DMS53 treated with DMSO at 0.1 percent for 48 hours (cell line): ENCODE measurements at regions not wholly inside any gene's neighbourhood (a gene's known extent, or its start where the extent isn't known, plus 50 kb on each side); places are given as distances from the start of the nearest gene placed in this dataset.
A peak's percentile ranks its signal among the peaks of the same experiment; 100 is the strongest.

Experiments used
- DNase-seq: peaks from one replicate; lab custom pipeline; 2025; ENCODE audit not compliant: unreplicated experiment; lab: John Stamatoyannopoulos, UW

DNA sequence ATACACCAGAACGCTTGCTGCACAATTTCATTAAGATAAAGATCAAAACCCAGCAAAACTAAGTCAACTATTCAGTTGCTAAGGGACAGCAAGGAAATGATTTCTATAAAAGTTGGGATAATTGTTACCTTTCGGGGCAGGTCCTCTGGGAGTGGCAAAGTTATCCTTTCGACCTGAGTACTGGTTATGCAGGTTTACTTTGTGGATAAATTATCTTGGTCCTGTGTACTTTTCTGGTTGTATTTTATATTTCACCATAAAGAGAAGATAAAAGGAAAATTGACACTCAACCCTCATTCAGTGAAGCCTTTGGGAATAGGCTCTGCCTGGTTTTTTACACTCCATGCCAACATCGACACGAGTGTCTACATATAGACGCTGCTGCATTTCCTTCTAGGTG lies 146.5 kb downstream of the SYK start:
- DNase-seq: no peak

- DNase-seq: no peak
These were observed 149.0 kb downstream of the SYK start for GRCh38 chr9:90950600-90950999.

DNA sequence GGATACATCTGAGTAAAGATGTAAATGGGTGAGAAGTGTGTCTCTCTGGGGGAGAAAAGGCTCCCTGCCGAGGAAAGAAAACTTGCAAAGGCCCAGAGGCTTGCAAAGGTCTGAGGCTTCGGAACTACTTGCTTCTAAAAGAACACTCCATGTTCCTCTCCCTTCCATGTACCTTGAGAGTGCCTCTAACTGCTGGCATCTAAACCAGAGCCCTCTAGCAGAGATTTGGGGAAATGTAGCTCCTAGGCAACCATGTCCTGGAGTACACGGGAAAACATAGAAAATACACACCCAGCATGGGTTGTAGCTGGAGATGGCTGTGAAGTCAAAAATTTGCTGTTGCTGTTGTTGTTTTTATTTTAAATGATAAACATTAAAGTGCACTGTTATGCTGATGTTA lies 151.6 kb downstream of the SYK start:
- no peak for DNase-seq

- no peak for DNase-seq
These were observed 152.2 kb downstream of the SYK start for GRCh38 chr9:90953805-90954204.

DNA sequence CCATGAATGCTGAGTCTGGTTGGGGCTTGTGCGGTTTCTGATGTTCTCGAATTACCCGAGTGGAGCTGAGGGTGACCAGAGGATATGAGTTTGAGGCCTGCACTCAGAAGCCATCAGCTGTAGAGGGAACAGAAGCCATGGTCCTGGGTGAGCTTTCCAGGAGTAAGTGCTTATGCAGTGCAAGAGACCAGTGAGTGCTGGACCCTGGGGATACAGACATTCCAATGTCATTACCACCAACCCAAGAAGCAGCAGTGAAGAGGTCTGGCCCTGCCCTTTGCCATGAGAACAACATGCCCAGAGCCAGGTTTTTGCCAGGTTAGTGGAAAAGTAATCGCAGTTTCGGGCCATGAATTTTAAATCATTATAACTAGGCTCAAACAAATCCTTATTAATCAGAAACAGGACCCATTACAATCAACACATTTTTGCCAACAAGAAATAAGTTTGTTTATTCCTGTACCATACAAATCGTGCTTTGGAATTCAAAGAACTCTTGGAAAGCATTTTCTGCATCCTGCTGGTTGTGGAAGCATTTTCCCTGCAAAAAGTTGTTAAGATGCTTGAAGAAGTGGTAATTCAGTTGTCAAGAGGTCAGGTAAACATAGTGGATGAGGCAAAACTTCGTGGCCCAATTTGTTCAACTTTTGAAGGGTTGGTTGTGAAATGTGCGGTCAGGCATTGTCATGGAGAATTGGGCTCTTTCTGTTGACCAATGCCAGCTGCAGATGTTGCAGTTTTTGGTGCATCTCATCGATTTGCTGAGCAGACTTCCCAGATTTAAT lies 154.6 kb downstream of the SYK start:
- no peak for DNase-seq

DNA sequence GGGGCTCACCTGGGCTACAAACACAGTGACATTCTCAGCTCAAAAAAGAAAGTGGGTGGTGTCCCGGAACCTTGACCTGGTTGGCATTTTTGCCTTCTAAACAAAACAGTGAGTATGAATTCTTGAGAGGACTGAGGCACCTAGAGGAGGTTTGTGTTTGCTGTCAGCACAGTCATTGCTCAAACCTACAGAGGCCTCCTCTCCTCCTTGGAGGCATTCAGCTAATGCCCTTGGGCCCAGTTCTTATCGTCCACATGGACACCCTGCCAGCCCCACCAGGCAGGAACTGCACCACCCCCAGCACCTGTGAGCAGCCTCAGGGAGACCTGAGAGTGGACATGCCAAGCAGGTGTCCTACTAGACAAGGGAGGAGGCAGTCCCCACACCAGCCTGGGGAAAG lies 156.7 kb downstream of the SYK start:
- DNase-seq: no peak

DNA sequence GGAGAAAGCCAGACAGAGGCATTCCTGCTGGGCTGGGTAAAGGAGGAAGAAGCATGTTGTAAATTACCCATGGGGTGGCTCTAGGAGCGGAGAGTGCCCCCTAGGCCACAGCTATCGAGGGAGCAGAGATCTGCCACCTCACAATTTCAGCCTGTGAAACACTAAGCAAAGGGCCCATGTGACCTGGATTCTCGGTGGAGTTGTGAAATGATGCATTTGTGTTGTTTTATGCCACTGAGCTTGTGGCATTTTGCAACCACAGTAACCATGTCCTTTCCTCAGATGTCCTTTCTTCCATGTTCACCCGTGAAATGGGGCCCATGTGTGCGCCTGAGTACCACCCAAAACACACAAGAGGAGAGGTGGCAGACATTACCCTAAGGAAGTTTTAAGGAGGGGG lies 159.3 kb downstream of the SYK start:
- DNase-seq: no peak

GRCh38 chr9:90961375-90961774 lies 159.8 kb downstream of the SYK start:
- no peak for DNase-seq

DNA sequence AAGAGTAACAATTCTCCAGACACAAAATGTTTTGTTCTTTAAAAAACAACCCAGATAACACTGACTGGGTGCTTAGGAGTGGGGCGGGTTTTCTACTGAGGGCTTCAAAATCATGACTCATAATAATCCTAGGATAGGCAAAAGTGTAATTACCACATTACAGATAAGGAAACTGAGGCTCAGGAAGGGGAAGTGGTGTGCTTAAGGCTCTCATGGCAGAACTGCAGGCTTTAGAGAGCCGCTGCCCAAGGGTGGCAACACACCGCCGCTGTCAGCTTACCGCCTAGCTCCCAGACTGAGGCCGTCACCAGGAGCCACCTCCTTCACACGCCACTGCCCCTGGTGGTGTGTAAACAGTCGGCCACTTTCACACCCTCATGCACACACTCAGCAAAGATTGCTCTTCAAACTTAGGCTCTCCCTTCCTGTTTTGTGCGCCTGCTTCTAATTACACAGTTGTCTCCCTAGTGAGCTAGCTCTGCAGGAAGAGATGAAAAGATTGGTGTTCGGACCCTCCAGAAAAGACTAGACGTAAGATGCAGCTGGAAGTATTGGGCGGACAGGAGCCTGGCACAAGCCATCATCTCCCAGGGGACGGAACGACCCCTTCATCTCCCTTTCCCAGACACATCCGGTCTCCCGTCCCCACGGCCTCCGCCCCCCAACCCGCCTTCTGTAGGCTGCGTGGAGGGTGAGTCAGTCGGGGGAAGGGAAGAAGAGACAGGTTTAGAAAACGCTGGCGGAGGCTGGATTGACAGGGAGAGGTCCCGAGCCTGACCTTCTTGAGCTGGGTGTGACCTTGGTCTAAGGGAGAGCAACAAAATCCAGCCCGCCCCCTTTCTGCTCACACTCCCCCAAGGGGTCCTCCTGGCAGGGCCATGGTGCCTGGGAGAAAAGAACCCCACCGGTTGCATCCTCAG lies 162.7 kb downstream of the SYK start:
- peak; percentile 87 for DNase-seq

- no peak for DNase-seq
These were observed 163.8 kb downstream of the SYK start for GRCh38 chr9:90965226-90966030.

DNA sequence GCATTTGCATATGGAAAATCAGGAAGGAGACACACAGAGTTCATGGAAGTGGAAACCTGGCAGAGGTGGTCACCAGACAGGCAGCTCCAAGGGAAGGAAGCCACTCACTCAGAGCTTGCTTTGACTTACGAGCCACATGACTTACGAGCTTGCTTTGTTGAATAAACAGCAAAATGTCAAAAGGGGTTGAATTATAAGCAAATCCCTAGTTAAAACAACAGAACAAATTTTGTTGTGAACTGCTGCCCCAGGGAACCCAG lies 164.3 kb downstream of the SYK start:
- no peak for DNase-seq

DNA sequence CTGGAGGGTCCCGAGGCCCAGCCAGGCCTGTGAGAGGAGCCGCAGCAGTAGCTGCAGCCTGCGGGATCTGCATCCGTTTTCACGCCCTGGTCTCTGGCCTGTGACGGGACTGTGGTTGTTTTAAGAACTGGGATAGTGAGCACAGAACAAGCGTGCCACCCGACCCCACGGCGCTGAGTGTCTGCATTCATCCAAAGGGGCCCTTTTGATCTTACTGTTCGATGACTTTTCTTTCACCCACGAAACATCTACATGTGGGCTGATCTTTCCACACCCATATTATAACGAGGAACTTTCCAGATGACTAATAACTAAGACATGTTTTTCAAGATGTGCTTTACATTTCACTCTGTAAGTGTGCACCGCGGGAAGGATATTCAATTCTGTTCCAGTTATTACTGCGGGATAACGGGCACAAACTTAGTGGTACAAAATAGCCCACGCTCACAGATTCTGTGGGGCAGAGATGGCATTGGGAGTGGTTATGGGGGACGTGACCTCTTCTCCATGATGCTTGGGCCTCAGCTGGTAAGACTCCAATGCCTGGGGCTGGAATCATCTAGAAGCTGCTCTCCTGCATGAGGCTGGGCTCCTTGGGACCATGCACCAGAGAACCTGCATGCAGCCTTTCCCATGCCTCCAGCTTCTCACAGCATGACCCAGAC lies 165.0 kb downstream of the SYK start:
- no peak for DNase-seq

GRCh38 chr9:90967145-90967538 lies 165.5 kb downstream of the SYK start:
- DNase-seq: no peak

- no peak for DNase-seq
These were observed 167.5 kb downstream of the SYK start for GRCh38 chr9:90969021-90969675.

DNA sequence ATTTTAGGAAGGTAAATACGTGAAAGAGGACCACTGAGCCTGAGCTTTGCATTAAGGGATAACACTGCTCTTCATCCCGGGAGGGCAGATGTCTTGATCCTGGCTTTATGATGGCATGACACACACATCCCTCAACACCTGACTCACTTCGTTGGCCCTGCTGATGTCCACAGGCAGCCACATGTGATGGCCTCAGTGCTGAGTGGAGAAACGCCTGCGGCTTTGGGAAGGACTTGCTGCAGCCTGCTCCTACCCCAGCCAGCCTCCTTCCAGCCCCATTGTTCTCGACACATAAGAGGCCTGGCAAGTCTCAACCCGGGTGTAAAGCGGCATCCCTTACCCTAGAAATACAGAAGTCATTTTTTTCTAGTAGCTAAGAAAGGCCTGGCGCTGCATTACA lies 169.0 kb downstream of the SYK start:
- DNase-seq: no peak

DNA sequence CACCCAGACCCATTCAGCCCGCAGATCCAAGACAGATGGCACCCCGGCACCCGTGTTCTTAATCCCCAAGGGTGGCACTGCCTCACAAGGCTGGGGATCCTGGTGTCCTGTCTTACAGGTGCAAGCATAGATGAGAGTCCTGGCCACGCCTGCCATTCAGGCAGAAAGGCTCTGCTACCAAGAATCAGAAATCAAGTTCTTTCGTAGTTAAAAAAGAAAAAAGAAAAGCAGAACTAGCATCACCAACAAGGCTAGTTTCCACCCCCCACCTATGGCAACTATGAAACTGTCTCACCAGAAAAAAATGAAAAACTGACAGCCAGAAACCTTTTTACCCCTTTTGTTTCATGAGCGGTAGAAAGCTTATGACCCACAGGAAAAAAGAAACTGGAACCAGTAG lies 170.4 kb downstream of the SYK start:
- no peak for DNase-seq

DNA sequence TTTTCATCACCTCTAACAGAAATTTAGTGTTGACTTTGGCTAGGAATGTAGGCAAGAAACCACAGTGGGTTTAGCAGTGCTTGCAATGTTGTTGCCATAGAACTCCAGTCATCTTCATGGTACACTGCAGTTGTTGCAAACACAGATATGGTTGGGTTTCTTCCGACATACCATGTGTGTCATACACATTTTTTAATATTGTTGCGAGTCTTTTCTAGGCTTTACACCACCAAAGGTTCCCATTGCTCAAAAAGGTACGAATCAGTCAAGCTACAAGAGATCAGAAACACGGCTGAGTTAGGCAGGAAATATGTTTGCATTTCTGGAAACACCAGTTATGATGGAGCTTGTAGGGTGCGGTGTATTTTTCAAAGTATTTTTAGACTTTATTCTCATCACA lies 172.4 kb downstream of the SYK start:
- DNase-seq: no peak

GRCh38 chr9:90974643-90975245 lies 173.1 kb downstream of the SYK start:
- no peak for DNase-seq

DNA sequence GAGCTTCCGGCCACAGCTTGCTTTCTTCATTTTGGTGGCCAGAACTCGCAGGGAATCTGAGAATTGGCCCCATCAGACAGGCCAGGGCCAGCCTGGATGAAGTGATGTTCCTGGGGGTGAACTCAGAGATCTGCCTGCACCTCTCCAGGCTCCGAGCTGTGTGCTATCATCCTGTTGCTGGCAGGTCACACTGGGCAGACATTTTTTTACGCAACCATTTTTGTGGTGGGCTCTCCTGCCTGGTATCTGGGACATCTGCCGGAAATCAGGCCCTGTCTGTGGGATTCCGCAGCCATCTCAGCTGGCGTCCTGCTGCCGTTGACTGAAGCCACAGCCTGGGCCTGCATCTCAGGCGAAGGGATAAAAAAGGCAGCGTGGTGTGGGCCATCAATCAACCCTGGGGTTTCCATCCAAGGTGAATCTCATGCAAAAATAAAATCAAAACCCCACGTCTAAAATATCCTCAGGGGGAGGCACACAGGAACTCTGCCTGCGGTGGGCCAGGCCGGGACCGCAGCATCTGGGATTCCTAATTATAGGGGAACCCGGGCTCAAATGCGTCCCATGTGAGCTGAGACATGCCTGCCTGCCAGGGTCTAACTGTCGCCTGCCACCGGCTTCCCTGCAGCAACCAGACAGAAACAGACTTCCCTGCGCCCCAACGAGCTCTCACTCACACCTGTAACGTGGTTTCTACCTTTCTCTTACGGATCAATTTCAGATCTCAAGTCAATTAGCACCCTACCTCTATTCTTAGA lies 174.3 kb downstream of the SYK start:
- no peak for DNase-seq

DNA sequence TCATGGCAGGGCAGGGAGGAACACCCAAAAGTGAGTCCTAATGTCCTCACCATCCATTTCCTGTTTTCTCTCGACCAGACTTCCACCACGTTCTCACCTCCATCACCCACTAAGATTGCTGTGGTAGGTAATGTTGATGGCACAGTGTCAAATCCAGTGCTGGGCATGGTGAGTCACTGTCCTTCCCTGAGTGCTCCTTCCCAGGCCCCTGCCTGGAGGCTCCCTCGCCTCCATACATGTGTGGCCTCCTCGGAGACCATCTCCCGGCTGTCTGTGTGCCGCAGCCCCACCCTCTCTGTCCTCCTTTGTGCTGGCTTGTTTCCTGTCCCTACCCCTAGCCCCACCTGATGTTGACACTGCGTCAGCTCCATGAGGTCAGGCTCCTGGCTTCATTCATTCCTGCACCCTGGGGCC lies 177.5 kb downstream of the SYK start:
- no peak for DNase-seq
